ENCODE measurements at regions not wholly inside any gene's neighbourhood (a gene's known extent, or its start where the extent isn't known, plus 50 kb on each side); places are given as distances from the start of the nearest gene placed in this dataset.

DNA sequence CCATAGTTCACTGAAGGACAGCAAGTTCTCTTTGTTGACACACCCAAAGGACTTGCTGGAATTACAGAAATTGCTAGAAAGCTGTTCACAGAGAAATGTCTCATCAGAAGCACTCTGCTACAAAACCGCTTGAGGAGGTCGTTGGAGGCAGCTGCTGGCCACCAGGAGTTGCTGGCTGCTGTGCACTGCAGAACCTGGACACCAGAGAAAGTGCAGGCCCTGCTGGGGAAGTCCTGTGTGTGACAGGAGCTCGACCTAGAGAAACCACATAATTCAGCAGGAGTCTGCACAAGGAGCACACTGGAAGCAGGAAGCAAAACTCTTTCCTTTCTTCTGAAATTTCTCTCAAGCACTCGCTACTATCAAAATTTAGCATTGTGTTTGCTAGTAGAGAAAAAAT, 461.5 kb upstream of the GHITM start:
- no peak for DNase-seq

DNA sequence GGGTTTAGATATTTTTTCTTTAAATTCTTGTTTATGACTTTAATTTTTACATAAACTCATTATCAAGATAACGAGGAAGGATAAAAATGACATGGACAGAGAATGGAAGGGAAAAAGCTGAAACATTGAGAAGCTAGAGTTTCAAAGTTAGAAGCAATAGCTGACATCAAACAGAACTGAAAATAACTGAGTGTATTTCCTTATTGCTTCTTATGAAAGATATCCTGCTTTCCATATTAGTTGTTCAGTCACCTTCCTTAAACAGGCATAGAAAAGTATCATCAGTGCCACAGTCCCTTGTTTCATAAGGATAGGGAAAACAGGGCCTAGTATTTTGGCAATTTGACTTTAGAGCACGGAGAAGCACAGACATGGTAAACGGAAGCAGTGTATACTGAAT, 460.5 kb upstream of the GHITM start:
- DNase-seq, result no peak

DNA sequence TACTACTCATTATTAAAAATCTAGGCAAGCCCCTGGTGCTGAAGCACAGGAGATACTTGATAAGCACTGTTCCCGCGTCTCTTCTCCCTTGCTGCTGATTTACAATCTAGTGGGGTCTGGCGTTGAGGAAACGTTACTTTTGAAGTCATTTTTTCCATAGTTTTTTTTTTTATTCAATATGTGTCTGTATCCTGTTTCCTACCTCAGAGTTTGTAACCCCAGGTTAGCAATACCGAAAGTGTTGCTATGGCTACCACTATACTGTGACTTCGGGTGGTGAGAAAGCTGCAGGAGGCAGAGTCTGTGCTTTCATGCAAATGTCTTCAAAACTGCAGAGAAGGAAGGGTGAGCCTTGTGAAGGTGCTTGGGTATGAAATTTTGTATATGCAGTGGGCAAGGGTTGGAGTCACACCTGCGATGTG, 458.8 kb upstream of the GHITM start:
- DNase-seq, result no peak

DNA sequence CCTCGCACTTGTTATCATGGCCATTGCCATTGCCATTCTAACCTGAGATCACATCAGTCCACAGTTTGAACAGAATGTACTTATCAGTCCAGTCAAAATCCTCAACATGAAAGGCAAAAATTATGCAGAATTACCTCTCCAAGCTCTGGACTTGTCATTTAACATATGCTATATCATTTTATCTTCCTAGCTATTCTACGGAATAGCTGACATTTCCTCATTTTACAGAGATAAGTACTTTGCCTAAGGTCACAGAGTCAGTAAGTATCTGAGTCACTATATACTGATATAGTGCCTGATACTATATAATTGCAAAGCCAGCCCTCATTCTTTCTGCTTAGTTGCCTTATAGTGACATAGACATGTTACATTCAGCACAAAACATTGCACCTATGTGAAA, 456.9 kb upstream of the GHITM start:
- no peak for DNase-seq

DNA sequence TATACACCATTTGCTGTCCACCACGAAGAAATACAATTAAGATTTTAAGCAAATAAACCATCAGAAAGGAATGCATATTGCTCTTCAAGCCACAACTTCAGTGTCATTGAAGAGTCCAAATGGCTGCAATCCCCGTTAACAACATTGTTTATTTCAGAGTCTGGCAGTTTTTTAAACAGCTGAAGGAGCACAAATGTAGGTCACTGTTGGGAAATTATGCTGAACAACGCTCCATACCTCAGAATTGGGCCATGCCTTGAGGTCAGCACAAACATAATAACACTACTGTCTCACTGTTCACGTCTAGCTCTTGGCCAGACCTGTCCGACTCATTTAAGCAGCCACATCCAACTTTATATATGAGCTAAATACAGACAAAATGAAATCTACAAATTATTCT, 453.9 kb upstream of the GHITM start:
- no peak for DNase-seq

DNA sequence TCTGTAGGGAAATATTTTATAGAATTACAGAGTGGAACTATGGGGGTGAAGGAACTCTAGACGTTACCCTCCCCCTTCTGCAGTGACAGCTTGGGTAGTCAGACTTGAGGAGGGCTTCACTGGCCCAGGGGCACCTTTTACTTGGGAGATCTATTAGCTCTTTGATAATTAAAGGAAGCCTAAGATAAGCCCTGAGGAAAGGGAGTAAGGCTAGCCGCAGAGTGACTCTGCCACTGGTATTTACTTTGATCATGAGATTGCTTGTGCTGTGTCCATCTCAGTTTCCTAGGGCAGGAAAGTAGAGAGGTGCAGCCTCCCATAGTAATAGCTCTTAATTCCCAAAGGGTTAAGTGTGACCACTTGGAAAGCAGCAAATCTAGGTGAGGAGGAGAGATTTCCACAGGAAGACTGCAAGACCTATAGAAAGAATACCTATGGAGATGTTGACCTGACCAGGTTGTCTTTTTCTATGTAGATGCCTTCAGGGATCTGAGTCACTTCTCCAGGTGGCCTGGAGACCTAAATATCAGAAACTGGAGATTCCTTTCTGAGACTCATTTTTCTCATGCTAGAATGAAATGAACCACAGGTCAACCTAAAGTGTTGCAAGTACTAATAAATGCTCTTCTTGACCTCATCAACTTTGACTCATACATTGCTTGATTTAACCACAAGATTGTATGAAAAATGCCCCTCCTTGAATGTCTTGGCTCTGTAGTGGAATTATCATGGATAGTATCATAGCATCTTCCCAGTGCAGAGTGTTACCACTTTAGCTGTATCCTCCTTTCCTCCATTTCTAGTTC, 447.3 kb upstream of the GHITM start:
- DNase-seq, result no peak

DNA sequence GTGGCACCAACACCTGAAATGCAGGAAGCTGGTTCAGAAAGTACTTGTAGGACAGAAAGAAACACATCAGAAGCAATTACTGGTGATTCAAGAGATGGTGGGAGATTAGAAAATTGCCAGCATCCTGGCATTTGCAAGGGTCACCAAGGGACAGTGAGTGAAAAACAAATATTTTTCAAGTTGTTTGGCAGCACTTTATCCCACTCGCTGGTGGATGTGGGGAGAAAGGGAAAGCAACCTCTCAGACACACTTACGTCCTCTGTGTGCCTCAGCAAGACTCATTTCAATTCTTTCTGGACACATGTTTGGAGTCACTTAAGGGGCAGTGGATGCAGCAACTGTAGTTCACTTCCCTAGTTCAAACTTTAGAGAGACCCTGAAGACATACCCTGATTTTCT, 440.4 kb upstream of the GHITM start:
- DNase-seq, result no peak

DNA sequence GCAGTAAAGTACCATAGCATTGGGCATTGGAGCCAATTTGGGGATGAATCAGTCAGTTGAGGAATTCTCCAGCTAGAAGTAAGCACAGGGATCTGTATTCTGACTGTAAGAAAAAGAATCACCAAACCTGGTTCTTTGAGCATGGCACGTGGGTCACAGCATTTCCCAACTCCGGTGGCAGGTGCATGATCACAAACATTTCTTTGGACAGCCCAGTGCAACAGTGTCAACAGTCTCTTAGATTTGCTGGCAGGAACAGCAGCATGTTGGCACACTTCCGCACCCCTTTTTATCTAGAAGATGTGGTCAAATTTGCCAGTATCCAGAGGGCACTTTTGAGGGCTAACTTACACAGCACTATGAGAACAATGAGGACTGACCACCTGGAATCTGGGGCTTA, 437.5 kb upstream of the GHITM start:
- no peak for DNase-seq

DNA sequence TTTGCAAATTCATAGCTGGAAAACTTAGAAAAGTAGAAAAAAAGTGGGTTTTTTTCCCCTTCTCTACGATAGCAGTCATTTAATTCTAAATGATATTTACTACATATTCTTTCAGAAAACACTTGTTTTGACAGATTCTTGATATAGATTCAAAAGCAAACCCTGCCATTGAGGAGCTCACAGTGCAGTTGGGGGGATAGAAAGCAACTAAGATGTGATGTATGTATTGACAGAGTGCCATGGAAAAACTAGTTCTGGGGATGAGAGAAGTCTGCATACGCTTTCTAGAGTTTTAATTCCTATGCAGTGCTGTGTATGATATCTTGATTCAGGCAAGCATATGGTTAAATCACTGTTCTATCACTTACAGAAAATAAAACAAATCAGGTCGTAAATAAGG, 436.6 kb upstream of the GHITM start:
- no peak for DNase-seq

DNA sequence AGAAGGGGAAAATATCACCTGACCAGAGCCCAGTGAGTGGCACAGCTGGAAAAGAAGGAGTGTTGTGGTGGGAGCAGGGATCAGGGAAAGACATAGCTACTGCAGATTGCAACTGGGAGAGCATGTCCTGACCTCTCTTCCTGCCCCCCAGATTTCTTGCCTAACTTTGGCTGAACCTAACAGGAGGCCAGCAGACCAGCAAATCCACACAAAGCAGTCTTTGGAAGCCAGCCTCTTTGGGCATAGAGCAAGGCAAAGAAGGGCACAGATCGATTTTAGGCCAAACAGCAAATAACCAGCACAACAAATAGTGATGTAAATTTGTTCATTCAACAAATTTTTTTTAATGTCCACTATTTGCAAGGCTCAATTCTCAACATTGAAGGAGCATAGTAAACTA, 433.2 kb upstream of the GHITM start:
- DNase-seq, result no peak

DNA sequence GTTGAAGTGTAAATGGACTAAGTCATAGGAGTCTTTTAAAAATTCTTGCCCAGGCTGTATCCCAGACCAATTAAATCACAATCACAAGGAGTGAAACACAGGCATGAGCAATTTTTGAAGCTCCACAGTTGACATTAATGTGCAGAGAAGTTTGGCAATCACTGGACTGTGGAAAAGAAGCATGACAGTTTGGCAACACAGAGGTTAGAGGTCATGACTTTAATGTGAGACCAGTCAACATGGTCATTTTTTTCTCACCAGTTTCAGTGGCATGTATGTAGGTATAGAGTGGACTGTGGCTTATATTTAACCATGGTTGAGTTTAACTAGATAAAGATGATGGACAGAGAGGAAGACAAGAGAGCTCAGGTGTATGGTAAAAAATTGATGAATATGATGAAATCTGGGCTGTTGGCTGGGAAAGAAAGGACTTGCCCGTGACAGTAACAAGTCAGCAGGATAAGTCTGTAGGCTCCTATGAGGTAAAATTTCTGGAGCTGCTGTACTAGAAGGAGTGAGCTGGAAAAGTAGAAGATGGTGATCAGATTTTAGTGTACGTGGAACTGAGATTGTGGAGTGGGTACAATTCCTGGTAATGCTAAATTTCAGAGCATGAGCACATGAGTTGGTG, 432.2 kb upstream of the GHITM start:
- no peak for DNase-seq

DNA sequence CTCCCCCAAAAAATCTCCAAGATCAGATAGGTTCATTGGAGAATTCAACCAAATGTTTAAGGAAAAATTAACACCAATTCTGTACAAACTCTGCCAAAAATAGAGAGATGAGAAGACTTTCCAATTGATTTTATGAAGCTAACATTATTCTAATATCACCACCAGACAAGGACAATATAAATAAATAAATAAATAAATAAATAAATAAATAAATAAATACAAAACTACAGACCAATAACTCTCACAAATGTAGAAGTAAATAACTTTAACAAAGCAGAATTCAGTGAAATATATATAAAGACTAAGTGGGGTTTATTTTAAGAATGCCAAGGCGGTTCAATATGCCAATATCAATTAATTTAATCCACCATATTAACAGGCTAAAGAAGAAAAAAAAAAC, 425.9 kb upstream of the GHITM start:
- no peak for DNase-seq

DNA sequence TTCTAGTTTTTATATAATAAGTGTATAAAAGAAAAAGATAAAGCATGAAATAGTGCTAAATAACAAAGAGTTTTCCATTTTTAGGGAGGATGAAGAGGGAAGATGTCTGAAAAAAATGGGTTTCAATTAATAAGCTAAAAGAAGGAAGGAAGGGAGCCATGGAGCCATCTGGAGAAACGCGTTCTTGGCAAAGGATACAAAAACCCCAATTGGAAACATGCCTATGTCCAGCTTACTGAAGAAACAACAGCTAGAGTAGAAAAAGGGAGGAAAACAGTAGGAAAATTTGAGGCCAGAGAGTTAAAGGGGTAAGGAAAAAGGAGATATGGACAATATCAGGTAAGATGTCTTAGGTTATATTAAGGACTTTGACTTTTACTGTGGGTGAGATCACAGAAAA, 416.2 kb upstream of the GHITM start:
- no peak for DNase-seq

DNA sequence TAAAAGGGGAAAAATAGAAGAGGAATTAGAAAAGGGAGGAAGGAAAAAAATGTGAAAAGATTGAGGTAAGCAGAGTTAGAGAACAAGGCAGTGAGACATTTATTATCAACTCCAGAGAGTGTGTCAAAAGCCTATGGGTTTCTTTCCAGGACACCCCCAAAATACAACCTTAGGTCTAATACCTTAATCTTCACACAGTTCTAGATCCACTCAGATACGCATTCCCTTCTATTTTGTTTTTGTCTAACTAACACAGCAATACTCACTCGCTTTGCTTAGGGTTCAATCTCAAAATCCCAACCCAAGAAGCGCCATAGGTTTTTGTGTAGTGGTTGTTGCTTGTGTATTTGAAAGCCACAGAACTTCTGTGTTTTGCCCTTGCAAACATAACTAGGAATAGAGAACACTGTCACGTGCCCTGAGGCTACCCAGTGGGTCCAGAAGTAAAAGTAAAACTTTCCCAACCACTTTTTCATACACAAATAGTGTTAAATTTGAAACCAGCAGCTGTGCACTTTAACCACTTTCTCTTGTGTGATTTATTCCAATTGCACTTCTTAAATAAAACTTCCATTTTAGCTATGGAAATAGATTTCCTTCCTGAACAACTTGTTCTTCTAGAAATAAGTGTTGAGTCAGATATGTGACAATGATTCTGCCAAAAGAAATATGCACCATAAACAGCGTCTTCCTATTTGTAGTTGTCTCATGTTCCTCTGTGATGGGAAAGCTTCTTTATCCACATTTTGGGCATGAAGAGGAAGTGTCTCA, 414.7 kb upstream of the GHITM start:
- no peak for DNase-seq

DNA sequence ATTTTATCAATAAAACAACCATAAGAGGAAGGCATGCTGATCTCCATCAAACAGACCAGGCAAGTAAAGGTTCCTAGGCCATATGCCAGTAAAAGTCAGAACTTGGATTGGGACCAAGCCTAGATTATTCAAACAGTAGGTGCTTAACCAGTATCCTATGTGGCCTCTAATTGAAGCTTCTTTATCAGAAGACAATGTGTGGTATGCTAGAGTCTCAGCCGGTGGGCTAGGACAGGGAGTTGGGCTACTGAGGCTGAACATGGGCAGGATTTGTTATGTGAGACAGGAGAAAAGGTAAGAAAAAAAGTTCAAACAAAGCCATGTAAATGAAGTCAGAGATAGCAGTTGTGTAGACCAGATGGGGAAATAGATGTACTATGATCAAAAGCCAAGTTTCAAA, 413.7 kb upstream of the GHITM start:
- DNase-seq, result no peak

DNA sequence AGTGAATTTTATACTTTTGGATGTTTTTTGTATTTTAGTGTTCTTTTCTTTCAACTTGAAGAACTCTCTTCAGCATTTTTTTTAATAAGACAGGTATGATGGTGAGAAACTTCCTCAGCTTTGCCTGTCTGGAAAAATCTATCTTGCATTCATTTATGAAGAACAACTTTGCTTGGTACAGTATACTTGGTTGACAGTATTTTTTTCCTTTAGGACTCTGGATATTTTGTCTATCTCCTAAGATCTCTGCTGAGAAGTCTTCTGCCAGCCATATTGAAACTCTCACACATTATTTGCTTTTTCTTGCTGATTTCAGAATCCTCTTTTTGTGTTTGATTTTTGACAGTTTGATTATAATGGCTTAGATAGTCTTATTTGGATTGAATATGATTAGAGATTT, 405.0 kb upstream of the GHITM start:
- no peak for DNase-seq

DNA sequence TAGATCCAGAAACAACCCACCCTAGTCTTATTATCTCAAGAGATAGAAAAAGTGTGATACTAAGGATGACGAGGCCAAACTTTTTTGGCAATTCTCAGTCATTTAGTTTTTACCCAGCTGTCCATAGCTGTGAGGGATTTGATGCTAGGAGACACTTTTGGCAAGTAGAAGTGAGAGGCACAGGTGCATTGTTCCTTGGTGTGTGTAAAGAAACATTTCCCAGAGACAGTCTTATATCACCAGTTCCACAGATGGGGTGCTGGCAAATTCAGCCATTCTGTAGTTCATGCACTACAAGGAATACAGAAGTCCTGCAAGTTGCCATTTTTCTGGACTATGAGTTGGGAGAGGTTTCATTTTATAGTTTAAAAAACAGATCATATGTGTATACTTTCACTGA, 403.3 kb upstream of the GHITM start:
- no peak for DNase-seq

DNA sequence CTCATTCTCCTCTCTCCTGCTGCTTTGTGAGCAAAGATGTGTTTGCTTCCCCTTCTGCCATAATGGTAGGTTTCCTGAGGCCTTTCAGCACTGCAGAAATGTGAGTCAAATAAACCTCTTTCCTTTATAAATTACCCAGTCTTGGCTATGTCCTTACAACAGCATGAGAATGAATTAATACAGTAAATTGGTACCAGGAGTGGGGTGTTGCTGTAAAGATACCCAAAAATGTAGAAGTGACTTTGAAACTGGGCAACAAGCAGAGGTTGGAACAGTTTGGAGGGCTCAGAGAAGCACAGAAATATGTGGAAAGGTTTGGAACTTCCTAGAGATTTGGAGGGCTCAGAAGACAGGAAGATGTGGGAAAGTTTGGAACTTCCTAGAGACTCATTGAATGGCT, 388.7 kb upstream of the GHITM start:
- no peak for DNase-seq

DNA sequence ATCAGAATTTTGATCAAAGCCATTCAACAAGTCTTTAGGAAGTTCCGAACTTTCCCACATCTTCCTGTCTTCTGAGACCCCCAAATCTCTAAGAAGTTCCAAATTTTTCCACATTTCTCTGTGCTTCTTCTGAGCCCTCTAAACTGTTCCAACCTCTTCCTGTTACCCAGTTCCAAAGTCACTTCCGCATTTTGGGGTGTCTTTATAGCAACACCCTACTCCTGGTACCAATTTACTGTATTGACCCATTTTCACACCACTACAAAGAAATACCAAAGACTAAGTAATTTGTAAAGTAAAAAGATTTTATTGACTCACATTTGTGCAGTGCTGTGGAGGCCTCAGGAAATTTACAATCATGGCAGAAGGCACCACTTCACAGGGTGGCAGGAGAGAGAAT, 385.8 kb upstream of the GHITM start:
- no peak for DNase-seq

DNA sequence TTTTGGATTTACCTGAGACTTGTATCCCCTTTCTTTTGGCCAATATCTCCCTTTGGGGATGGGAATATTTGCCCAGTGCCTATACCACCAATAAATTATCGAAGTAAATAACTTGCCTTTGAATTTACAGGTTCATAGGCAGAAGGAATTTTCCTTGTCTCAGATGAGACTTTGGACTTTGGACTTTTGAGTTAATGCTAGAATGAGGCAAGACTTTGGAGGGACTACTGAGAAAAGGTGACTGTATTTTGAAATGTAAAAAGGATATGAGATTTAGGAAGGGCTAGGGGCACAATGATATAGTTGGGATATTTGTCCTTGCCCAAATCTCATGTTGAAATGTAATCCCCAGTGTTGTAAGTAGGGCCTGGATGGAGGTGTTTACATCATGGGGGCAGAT, 384.5 kb upstream of the GHITM start:
- no peak for DNase-seq

DNA sequence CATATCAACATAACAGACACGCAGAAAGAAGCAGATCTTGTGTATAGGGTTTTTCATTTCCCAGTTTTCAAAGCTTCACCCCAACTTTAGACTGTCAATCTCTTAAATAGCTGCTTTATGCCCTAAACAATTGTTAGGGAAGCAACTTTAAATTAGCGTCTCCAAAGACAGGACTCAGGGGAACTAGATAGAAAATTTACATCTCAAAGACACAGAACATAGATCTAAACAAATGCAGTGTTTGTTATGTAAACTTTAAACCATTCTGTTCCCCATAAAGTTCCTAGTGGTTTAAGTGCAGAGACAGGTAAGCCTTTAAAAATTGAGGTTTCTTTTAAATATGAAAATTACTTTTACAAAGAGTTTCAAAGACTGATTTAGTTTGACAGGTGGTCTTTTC, 379.2 kb upstream of the GHITM start:
- no peak for DNase-seq

DNA sequence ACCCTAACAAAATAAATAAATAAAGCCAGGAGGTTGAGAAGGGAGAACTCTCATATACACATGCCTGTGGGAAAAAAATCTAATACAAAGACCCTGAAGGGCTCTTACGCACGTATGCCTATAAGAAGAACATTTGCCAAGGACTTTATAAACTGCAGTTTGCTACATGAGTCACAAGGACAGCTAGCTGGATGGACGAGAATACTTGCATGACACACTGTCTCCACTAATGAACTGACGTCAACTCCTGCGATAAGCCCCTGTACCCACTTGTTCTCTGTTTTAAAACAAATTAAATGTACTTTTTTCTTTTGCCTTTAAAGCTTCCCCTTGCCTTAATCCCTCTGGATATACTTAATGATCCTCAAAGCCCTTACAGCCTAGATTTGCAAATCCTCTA, 374.6 kb upstream of the GHITM start:
- DNase-seq, result no peak

DNA sequence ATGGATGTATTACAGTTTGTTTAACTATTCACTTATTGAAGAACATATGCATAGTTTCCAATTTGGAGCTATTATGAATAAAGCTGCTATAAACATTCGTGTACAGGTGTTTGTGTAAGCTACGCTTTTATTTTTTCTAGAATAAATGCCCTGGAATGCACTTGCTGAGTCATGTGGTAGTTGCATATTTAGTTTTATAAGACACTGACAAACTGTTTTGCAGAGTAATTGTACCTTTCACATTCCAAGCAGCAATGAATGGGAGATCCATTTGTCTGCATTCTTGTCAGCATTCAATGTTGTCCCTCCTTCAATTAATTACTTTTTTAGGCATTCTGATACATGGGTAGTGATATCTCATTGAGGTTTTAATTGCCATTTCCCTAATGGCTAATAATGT, 373.6 kb upstream of the GHITM start:
- DNase-seq, result no peak

DNA sequence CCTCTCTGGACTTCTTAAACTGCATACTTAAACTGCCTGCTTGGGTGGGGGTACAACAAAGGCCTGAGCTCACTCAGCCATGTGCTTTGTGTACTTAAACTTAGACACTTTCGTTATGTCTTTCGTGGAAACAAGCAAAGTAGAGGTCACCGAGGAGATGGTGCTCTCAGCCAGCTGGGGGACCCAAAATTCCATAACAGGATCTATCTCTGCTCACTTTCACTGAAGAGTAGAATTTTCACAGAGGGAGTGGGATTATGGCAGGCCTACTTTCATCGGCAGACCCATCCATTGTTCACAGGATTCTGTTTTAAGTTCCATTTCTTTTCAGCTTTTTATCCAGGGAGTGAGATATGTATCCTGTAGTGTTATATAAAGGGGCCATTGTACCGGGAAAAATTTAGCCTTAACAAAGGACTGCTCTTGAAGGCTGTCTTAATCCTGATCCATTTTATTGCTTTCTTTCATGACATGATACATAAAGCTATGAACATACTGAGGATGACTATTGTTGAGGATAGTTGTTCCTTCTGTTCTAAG, 370.0 kb upstream of the GHITM start:
- DNase-seq, result no peak
